GM23338 (cell line): ENCODE measurements at regions not wholly inside any gene's neighbourhood (a gene's known extent, or its start where the extent isn't known, plus 50 kb on each side); places are given as distances from the start of the nearest gene placed in this dataset.

Experiments
- ATAC-seq: fragments of 200-7000 bp; cut with Tn5 transposase; 3 replicates; pipeline ENCODE4 v1.9.1; 2020
- DNase-seq: peaks from one replicate; pipeline ENCODE4 v3.0.0-alpha.2; 2015; ENCODE audit warnings: low spot score
- H2AFZ ChIP-seq: fragments of 200-600 bp; sonication (generic); 2 replicates; pipeline ENCODE4 v1.8.0; 2016; ENCODE audit warnings: antibody characterized with exemption, mild to moderate bottlenecking, moderate library complexity
- H3F3A ChIP-seq: fragments of 200-600 bp; sonication (generic); replicated peaks from 2 replicates; pipeline ENCODE4 v1.8.0; 2017; ENCODE audit warnings: antibody characterized with exemption, mixed run types, low read depth
- H3K27ac ChIP-seq: fragments of 200-600 bp; sonication (generic); 2 replicates; pipeline ENCODE4 v1.6.1; 2016; ENCODE audit warnings: low read depth
- H3K27me3 ChIP-seq: fragments of 200-600 bp; sonication (generic); 2 replicates; pipeline ENCODE4 v1.8.0; 2016; ENCODE audit warnings: mild to moderate bottlenecking, mixed run types, moderate library complexity; ENCODE audit not compliant: insufficient read depth
- H3K36me3 ChIP-seq: fragments of 200-600 bp; sonication (generic); 2 replicates; pipeline ENCODE4 v1.8.0; 2016; ENCODE audit warnings: mild to moderate bottlenecking; ENCODE audit not compliant: insufficient read depth
- H3K4me1 ChIP-seq: fragments of 200-600 bp; sonication (generic); 2 replicates; pipeline ENCODE4 v1.8.0; 2016; ENCODE audit warnings: mild to moderate bottlenecking, moderate library complexity; ENCODE audit not compliant: insufficient read depth
- H3K4me2 ChIP-seq: fragments of 200-600 bp; sonication (generic); 2 replicates; pipeline ENCODE4 v1.7.1; 2017; ENCODE audit warnings: mixed run types
- H3K4me3 ChIP-seq: fragments of 200-600 bp; sonication (generic); 2 replicates; pipeline ENCODE4 v1.6.1; 2016; ENCODE audit warnings: mixed run types
- H3K79me2 ChIP-seq: fragments of 200-600 bp; sonication (generic); replicated peaks from 2 replicates; pipeline ENCODE4 v1.8.0; 2017; ENCODE audit warnings: mild to moderate bottlenecking; ENCODE audit not compliant: insufficient read depth
- H3K9me2 ChIP-seq: fragments of 200-600 bp; sonication (generic); 2 replicates; pipeline ENCODE4 v1.8.0; 2017; ENCODE audit not compliant: insufficient read depth
- H4K20me1 ChIP-seq: fragments of 200-600 bp; sonication (generic); replicated peaks from 2 replicates; pipeline ENCODE4 v1.8.0; 2017; ENCODE audit warnings: mild to moderate bottlenecking; ENCODE audit not compliant: insufficient read depth
- H3K27ac Mint-ChIP-seq: 2 replicates; pipeline ENCODE4 v1.8.0; 2020; ENCODE audit warnings: inconsistent platforms, mild to moderate bottlenecking, moderate library complexity, mixed read lengths
- H3K27me3 Mint-ChIP-seq: 3 replicates; pipeline ENCODE4 v1.8.0; 2022; ENCODE audit warnings: low read depth, mild to moderate bottlenecking, moderate library complexity, mixed read lengths, inconsistent platforms; ENCODE audit not compliant: insufficient read depth, poor library complexity
- H3K36me3 Mint-ChIP-seq: 3 replicates; pipeline ENCODE4 v1.8.0; 2021; ENCODE audit warnings: low read depth, mild to moderate bottlenecking, inconsistent platforms, moderate library complexity, mixed read lengths
- H3K4me1 Mint-ChIP-seq: 3 replicates; pipeline ENCODE4 v1.8.0; 2020; ENCODE audit warnings: mild to moderate bottlenecking, inconsistent platforms, mixed read lengths
- H3K4me3 Mint-ChIP-seq: 3 replicates; pipeline ENCODE4 v1.8.0; 2021; ENCODE audit warnings: moderate library complexity, mild to moderate bottlenecking, inconsistent platforms, mixed read lengths
- H3K9me3 Mint-ChIP-seq: 3 replicates; pipeline ENCODE4 v1.8.0; 2020; ENCODE audit warnings: moderate library complexity, mild to moderate bottlenecking, inconsistent platforms, mixed read lengths
- NANOG ChIP-seq: IDR thresholded peaks from 2 replicates; pipeline ENCODE4 v1.6.1; 2016; ENCODE audit warnings: antibody characterized with exemption, borderline replicate concordance
- POLR2AphosphoS5 ChIP-seq: IDR thresholded peaks from 2 replicates; pipeline ENCODE4 v1.6.1; 2016; ENCODE audit warnings: antibody characterized with exemption, low read depth
- STAT1 ChIP-seq: IDR thresholded peaks from one replicate; pipeline ENCODE4 v1.6.1; 2016; ENCODE audit warnings: antibody characterized with exemption; ENCODE audit not compliant: unreplicated experiment
- TF ChIP-seq, protein P1 (sequence below): fragments of 250-450 bp; sonication (Bioruptor Pico); IDR thresholded peaks from 2 replicates; pipeline ENCODE4 v1.5.0; 2020; ENCODE audit warnings: mild to moderate bottlenecking, moderate library complexity
- TF ChIP-seq, protein P2 (sequence below), 2 experiments: fragments of 200-600 bp in 1 of 2; sonication (generic) in 1 of 2; conservative IDR thresholded peaks; 2 replicates each; pipeline versions ENCODE4 v1.5.1 to v1.6.1; 2016 to 2017; ENCODE audit warnings: antibody characterized with exemption in 2 of 2, low read depth in 2 of 2, mild to moderate bottlenecking in 2 of 2, moderate library complexity in 1 of 2

DNA sequence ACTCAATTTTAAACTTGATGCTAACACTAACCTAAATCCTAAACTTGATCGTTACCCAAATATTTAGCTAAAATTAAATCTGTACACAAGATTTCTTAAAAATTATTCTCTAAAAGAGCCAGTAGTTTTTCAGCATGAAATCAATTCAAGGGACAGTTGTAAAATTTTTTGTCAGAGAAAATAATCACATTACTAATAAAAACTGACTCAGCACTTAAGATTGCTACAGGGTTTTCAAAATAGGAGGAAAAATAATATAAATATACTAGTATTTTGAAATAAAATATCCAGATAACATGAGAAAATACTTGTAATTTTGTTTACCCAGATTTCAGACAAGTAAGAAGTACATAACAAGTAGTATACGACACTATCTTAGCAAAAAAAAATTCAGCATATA lies 1268.1 kb upstream of the USP15 start (continued):
- TF ChIP-seq, protein P1, sequence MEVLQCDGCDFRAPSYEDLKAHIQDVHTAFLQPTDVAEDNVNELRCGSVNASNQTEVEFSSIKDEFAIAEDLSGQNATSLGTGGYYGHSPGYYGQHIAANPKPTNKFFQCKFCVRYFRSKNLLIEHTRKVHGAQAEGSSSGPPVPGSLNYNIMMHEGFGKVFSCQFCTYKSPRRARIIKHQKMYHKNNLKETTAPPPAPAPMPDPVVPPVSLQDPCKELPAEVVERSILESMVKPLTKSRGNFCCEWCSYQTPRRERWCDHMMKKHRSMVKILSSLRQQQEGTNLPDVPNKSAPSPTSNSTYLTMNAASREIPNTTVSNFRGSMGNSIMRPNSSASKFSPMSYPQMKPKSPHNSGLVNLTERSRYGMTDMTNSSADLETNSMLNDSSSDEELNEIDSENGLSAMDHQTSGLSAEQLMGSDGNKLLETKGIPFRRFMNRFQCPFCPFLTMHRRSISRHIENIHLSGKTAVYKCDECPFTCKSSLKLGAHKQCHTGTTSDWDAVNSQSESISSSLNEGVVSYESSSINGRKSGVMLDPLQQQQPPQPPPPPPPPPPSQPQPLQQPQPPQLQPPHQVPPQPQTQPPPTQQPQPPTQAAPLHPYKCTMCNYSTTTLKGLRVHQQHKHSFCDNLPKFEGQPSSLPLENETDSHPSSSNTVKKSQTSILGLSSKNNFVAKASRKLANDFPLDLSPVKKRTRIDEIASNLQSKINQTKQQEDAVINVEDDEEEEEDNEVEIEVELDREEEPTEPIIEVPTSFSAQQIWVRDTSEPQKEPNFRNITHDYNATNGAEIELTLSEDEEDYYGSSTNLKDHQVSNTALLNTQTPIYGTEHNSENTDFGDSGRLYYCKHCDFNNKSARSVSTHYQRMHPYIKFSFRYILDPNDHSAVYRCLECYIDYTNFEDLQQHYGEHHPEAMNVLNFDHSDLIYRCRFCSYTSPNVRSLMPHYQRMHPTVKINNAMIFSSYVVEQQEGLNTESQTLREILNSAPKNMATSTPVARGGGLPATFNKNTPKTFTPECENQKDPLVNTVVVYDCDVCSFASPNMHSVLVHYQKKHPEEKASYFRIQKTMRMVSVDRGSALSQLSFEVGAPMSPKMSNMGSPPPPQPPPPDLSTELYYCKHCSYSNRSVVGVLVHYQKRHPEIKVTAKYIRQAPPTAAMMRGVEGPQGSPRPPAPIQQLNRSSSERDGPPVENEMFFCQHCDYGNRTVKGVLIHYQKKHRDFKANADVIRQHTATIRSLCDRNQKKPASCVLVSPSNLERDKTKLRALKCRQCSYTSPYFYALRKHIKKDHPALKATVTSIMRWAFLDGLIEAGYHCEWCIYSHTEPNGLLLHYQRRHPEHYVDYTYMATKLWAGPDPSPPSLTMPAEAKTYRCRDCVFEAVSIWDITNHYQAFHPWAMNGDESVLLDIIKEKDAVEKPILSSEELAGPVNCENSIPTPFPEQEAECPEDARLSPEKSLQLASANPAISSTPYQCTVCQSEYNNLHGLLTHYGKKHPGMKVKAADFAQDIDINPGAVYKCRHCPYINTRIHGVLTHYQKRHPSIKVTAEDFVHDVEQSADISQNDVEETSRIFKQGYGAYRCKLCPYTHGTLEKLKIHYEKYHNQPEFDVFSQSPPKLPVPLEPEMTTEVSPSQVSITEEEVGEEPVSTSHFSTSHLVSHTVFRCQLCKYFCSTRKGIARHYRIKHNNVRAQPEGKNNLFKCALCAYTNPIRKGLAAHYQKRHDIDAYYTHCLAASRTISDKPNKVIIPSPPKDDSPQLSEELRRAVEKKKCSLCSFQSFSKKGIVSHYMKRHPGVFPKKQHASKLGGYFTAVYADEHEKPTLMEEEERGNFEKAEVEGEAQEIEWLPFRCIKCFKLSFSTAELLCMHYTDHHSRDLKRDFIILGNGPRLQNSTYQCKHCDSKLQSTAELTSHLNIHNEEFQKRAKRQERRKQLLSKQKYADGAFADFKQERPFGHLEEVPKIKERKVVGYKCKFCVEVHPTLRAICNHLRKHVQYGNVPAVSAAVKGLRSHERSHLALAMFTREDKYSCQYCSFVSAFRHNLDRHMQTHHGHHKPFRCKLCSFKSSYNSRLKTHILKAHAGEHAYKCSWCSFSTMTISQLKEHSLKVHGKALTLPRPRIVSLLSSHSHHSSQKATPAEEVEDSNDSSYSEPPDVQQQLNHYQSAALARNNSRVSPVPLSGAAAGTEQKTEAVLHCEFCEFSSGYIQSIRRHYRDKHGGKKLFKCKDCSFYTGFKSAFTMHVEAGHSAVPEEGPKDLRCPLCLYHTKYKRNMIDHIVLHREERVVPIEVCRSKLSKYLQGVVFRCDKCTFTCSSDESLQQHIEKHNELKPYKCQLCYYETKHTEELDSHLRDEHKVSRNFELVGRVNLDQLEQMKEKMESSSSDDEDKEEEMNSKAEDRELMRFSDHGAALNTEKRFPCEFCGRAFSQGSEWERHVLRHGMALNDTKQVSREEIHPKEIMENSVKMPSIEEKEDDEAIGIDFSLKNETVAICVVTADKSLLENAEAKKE (CRISPR knock-in tag) = no peak
- TF ChIP-seq, protein P2, sequence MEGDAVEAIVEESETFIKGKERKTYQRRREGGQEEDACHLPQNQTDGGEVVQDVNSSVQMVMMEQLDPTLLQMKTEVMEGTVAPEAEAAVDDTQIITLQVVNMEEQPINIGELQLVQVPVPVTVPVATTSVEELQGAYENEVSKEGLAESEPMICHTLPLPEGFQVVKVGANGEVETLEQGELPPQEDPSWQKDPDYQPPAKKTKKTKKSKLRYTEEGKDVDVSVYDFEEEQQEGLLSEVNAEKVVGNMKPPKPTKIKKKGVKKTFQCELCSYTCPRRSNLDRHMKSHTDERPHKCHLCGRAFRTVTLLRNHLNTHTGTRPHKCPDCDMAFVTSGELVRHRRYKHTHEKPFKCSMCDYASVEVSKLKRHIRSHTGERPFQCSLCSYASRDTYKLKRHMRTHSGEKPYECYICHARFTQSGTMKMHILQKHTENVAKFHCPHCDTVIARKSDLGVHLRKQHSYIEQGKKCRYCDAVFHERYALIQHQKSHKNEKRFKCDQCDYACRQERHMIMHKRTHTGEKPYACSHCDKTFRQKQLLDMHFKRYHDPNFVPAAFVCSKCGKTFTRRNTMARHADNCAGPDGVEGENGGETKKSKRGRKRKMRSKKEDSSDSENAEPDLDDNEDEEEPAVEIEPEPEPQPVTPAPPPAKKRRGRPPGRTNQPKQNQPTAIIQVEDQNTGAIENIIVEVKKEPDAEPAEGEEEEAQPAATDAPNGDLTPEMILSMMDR (conservative IDR thresholded peaks at IDR 0.05; ENCODE audit: low read depth in 2 of 2) = no peak
- TF ChIP-seq NANOG (no peak), STAT1 (no peak)

DNA sequence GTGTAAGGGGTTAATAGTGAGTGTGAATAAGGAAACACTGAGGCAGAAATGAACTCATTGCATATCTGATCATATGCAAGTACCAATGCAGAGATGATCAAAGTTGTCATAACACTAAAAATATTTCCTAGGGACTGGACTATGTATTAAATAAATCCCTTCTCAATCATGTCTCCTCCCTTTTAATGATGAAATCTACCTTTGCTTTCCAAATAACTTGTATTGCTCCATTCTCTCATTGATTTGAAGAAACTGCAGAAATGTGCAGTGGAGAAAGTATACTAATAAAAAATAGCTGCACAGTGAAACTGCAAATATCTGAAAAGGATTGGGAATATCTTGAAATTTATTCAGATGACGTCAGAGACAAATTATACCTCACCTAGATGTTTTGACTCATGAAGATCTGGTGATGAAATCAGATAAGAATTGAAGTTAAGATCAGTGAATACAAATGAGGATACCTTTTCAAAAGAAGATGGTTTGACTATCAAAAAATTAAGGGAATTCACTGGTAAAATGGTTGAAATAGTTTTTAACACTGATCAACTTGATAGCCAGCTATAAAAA lies 1264.9 kb upstream of the USP15 start:
- ATAC-seq (no peak), DNase-seq (no peak)
- no peak overlapping the region for H2AFZ ChIP-seq
- H3K27me3 Mint-ChIP-seq = no peaks in the 10 kb centered on the region
- H3K9me2 ChIP-seq = no peaks in the 10 kb centered on the region
- no peaks in the 10 kb centered on the region for H3F3A ChIP-seq
- no peaks in the 10 kb centered on the region for H3K4me1 Mint-ChIP-seq
- H3K27ac ChIP-seq = no peak overlapping the region
- H3K4me3 Mint-ChIP-seq = no peak overlapping the region
- no peaks in the 10 kb centered on the region for H4K20me1 ChIP-seq
- no peaks in the 10 kb centered on the region for H3K27me3 ChIP-seq
- no peaks in the 10 kb centered on the region for H3K79me2 ChIP-seq
- no peak overlapping the region for H3K27ac Mint-ChIP-seq
- no peaks in the 10 kb centered on the region for H3K4me1 ChIP-seq
- H3K4me2 ChIP-seq = no peak overlapping the region
- no peaks in the 10 kb centered on the region for H3K36me3 Mint-ChIP-seq
- no peak overlapping the region for H3K4me3 ChIP-seq
- peaks cover 5% of the 10 kb centered on the region; the same call in 2 of the 3 replicates for H3K9me3 Mint-ChIP-seq
- H3K36me3 ChIP-seq = no peaks in the 10 kb centered on the region
- TF ChIP-seq, protein P1 (CRISPR knock-in tag) = no peak
- TF ChIP-seq POLR2AphosphoS5 = no peak
- TF ChIP-seq, protein P2 (conservative IDR thresholded peaks at IDR 0.05; ENCODE audit: low read depth in 2 of 2) = no peak
